ENCODE measurements at regions not wholly inside any gene's neighbourhood (a gene's known extent, or its start where the extent isn't known, plus 50 kb on each side); places are given as distances from the start of the nearest gene placed in this dataset.

DNA sequence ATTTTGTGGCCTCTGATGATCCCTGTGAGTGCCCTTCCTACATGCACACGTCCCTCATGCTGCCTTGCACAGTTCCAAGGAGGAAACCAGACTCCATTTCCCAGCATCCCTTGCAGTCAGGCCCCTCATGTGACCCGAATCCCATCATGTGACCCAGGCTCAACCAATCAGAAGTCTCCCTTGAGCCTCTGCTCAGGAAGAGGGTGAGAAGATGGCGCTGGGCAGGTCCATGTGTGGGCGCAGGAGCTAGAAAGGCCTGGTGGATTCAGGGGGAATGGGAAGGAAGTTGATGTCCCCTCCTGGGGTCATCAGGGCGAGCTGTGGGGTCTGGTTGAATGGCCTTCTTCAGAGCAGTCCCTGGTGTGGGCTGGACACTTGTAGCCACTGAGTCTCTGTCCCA, 240.5 kb downstream of the ADGRD1 start:
- TF ChIP-seq USF2 (IDR thresholded peaks at IDR 0.05; ENCODE audit: low read depth, low read length) (no peak), CEBPB (IDR thresholded peaks at IDR 0.05; ENCODE audit: low read depth, low read length) (no peak), FOS (IDR thresholded peaks at IDR 0.05; ENCODE audit: low read depth, low read length) (no peak), MXI1 (IDR thresholded peaks at IDR 0.05; ENCODE audit: borderline replicate concordance, low read depth, low read length) (no peak), RAD21 (IDR thresholded peaks at IDR 0.05; ENCODE audit: low read length) (no peak), MAFK (IDR thresholded peaks at IDR 0.05; ENCODE audit: low read depth, low read length) (no peak), POLR2A (IDR thresholded peaks at IDR 0.05; ENCODE audit: low read depth, low read length) (no peak), SMC3 (IDR thresholded peaks at IDR 0.05; ENCODE audit: low read depth, low read length) (no peak), MAZ (IDR thresholded peaks at IDR 0.05; ENCODE audit: borderline replicate concordance, low read depth, low read length) (no peak), CHD1 (IDR thresholded peaks at IDR 0.05; ENCODE audit: low read depth, low read length) (no peak)
- TF ChIP-seq, protein P1, sequence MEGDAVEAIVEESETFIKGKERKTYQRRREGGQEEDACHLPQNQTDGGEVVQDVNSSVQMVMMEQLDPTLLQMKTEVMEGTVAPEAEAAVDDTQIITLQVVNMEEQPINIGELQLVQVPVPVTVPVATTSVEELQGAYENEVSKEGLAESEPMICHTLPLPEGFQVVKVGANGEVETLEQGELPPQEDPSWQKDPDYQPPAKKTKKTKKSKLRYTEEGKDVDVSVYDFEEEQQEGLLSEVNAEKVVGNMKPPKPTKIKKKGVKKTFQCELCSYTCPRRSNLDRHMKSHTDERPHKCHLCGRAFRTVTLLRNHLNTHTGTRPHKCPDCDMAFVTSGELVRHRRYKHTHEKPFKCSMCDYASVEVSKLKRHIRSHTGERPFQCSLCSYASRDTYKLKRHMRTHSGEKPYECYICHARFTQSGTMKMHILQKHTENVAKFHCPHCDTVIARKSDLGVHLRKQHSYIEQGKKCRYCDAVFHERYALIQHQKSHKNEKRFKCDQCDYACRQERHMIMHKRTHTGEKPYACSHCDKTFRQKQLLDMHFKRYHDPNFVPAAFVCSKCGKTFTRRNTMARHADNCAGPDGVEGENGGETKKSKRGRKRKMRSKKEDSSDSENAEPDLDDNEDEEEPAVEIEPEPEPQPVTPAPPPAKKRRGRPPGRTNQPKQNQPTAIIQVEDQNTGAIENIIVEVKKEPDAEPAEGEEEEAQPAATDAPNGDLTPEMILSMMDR (conservative IDR thresholded peaks at IDR 0.05; ENCODE audit: low read depth, low read length) = no peak
- TF ChIP-seq, protein P2, sequence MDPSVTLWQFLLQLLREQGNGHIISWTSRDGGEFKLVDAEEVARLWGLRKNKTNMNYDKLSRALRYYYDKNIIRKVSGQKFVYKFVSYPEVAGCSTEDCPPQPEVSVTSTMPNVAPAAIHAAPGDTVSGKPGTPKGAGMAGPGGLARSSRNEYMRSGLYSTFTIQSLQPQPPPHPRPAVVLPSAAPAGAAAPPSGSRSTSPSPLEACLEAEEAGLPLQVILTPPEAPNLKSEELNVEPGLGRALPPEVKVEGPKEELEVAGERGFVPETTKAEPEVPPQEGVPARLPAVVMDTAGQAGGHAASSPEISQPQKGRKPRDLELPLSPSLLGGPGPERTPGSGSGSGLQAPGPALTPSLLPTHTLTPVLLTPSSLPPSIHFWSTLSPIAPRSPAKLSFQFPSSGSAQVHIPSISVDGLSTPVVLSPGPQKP (IDR thresholded peaks at IDR 0.05; ENCODE audit: borderline replicate concordance, low read depth, low read length) = no peak

All from IMR-90 (cell line).